Spinal cord (tissue), 9 donors: ENCODE measurements at regions not wholly inside any gene's neighbourhood (a gene's known extent, or its start where the extent isn't known, plus 50 kb on each side); places are given as distances from the start of the nearest gene placed in this dataset.
A peak's percentile ranks its signal among the peaks of the same experiment; 100 is the strongest.

ENCODE experiments used
- DNase-seq, 6 donors: peaks; one replicate each; pipeline versions ENCODE4 v3.0.0 to v3.0.0-alpha.2; 2013 to 2015; ENCODE audit warnings: low spot score in 6 of 6, low read depth in 4 of 6
- H3K27ac ChIP-seq: one replicate; pipeline ENCODE4 v1.5.1; 2013; ENCODE audit warnings: low read depth, low read length, control low read depth
- H3K27me3 ChIP-seq: one replicate; pipeline ENCODE4 v1.6.1; 2013; ENCODE audit warnings: low read length; ENCODE audit not compliant: control insufficient read depth, insufficient read depth
- H3K36me3 ChIP-seq: one replicate; pipeline ENCODE4 v1.6.1; 2013; ENCODE audit warnings: low read length; ENCODE audit not compliant: control insufficient read depth, insufficient read depth
- H3K4me1 ChIP-seq: one replicate; pipeline ENCODE4 v1.6.1; 2013; ENCODE audit warnings: low read length; ENCODE audit not compliant: control insufficient read depth, insufficient read depth
- H3K4me3 ChIP-seq: one replicate; pipeline ENCODE4 v1.5.1; 2013; ENCODE audit warnings: low read depth, low read length, control low read depth
- H3K9me3 ChIP-seq: one replicate; pipeline ENCODE4 v1.6.1; 2013; ENCODE audit warnings: low read length; ENCODE audit not compliant: control insufficient read depth, insufficient read depth
- WGBS: methylation state at CpG from one replicate; pipeline ENCODE4 v1.1.5; 2013; ENCODE audit warnings: missing lambda C conversion rate; ENCODE audit not compliant: insufficient coverage; 5-methylcytosine and 5-hydroxymethylcytosine counted together
- donor health status: healthy.

GRCh38 chr6:125546841-125547251 is 202.6 kb upstream of the HEY2 start:
- H3K4me3 ChIP-seq = no peak overlapping the region
- WGBS = 67% methylated on average over 1 of the region's 5 CpGs
- H3K36me3 ChIP-seq = no peaks in the 10 kb centered on the region
- H3K9me3 ChIP-seq = no peaks in the 10 kb centered on the region
- no peaks in the 10 kb centered on the region for H3K4me1 ChIP-seq
- no peak for DNase-seq
- no peak overlapping the region for H3K27ac ChIP-seq
- no peaks in the 10 kb centered on the region for H3K27me3 ChIP-seq

- no peak for DNase-seq
- no peak overlapping the region for H3K27ac ChIP-seq
- H3K4me3 ChIP-seq = no peak overlapping the region
- no peaks in the 10 kb centered on the region for H3K4me1 ChIP-seq
- no peaks in the 10 kb centered on the region for H3K36me3 ChIP-seq
- no peaks in the 10 kb centered on the region for H3K9me3 ChIP-seq
- no peaks in the 10 kb centered on the region for H3K27me3 ChIP-seq
- WGBS = no CpG with 5 or more reads among the region's 1 CpG
Measured at GRCh38 chr6:125547381-125547780, 202.1 kb upstream of the HEY2 start.

GRCh38 chr6:125549202-125549884 is 200.1 kb upstream of the HEY2 start:
- no peak overlapping the region for H3K27ac ChIP-seq
- no peaks in the 10 kb centered on the region for H3K4me1 ChIP-seq
- no CpG with 5 or more reads among the region's 4 CpGs for WGBS
- no peaks in the 10 kb centered on the region for H3K36me3 ChIP-seq
- H3K9me3 ChIP-seq = no peaks in the 10 kb centered on the region
- no peaks in the 10 kb centered on the region for H3K27me3 ChIP-seq
- peak in 1 of 6 donors; percentile 53 for DNase-seq
- no peak overlapping the region for H3K4me3 ChIP-seq

- Histone ChIP-seq H3K9me3 (no peaks in the 10 kb centered on the region), H3K27me3 (no peaks in the 10 kb centered on the region), H3K4me1 (no peaks in the 10 kb centered on the region), H3K36me3 (no peaks in the 10 kb centered on the region), H3K27ac (no peak overlapping the region), H3K4me3 (no peak overlapping the region)
- 91% methylated on average over 4 of the region's 6 CpGs for WGBS
- DNase-seq = no peak
Measured at GRCh38 chr6:125550892-125551291, 198.5 kb upstream of the HEY2 start.

- Histone ChIP-seq H3K4me3 (no peak overlapping the region), H3K9me3 (no peaks in the 10 kb centered on the region), H3K27ac (no peak overlapping the region), H3K27me3 (no peaks in the 10 kb centered on the region), H3K4me1 (no peaks in the 10 kb centered on the region), H3K36me3 (no peaks in the 10 kb centered on the region)
- DNase-seq = no peak
- WGBS = no CpG with 5 or more reads among the region's 1 CpG
Measured at GRCh38 chr6:125552819-125553218, 196.6 kb upstream of the HEY2 start.

GRCh38 chr6:125554456-125554855 is 195.0 kb upstream of the HEY2 start:
- no peaks in the 10 kb centered on the region for H3K27me3 ChIP-seq
- no peak for DNase-seq
- H3K4me1 ChIP-seq = no peaks in the 10 kb centered on the region
- no peaks in the 10 kb centered on the region for H3K36me3 ChIP-seq
- H3K4me3 ChIP-seq = no peak overlapping the region
- no CpG with 5 or more reads among the region's 1 CpG for WGBS
- no peaks in the 10 kb centered on the region for H3K9me3 ChIP-seq
- no peak overlapping the region for H3K27ac ChIP-seq

GRCh38 chr6:125558241-125558843 is 191.1 kb upstream of the HEY2 start:
- Histone ChIP-seq H3K4me1 (no peaks in the 10 kb centered on the region), H3K27me3 (no peaks in the 10 kb centered on the region), H3K27ac (no peak overlapping the region), H3K9me3 (no peaks in the 10 kb centered on the region), H3K36me3 (no peaks in the 10 kb centered on the region), H3K4me3 (no peak overlapping the region)
- WGBS = 39% methylated on average over 7 of the region's 7 CpGs
- DNase-seq = peak in 1 of 6 donors; percentile 10

- H3K9me3 ChIP-seq = no peaks in the 10 kb centered on the region
- no peaks in the 10 kb centered on the region for H3K36me3 ChIP-seq
- no peaks in the 10 kb centered on the region for H3K4me1 ChIP-seq
- DNase-seq = no peak
- whole genome bisulfite sequencing = 94% methylated on average over 3 of the region's 3 CpGs
- no peaks in the 10 kb centered on the region for H3K27me3 ChIP-seq
- no peak overlapping the region for H3K27ac ChIP-seq
- no peak overlapping the region for H3K4me3 ChIP-seq
Measured at GRCh38 chr6:125558907-125559306, 190.5 kb upstream of the HEY2 start.

- Histone ChIP-seq H3K36me3 (no peaks in the 10 kb centered on the region), H3K27ac (no peak overlapping the region), H3K27me3 (no peaks in the 10 kb centered on the region), H3K4me3 (no peak overlapping the region), H3K4me1 (no peaks in the 10 kb centered on the region), H3K9me3 (no peaks in the 10 kb centered on the region)
- no peak for DNase-seq
- WGBS = no CpG with 5 or more reads among the region's 1 CpG
Measured at GRCh38 chr6:125562156-125562555, 187.3 kb upstream of the HEY2 start.

- 66% methylated on average over 3 of the region's 5 CpGs for WGBS
- no peak overlapping the region for H3K27ac ChIP-seq
- no peaks in the 10 kb centered on the region for H3K9me3 ChIP-seq
- DNase-seq = no peak
- H3K4me3 ChIP-seq = no peak overlapping the region
- H3K4me1 ChIP-seq = no peaks in the 10 kb centered on the region
- no peaks in the 10 kb centered on the region for H3K36me3 ChIP-seq
- H3K27me3 ChIP-seq = no peaks in the 10 kb centered on the region
Measured at GRCh38 chr6:125564941-125565340, 184.5 kb upstream of the HEY2 start.
